ENCODE measurements at regions not wholly inside any gene's neighbourhood (a gene's known extent, or its start where the extent isn't known, plus 50 kb on each side); places are given as distances from the start of the nearest gene placed in this dataset.

DNA sequence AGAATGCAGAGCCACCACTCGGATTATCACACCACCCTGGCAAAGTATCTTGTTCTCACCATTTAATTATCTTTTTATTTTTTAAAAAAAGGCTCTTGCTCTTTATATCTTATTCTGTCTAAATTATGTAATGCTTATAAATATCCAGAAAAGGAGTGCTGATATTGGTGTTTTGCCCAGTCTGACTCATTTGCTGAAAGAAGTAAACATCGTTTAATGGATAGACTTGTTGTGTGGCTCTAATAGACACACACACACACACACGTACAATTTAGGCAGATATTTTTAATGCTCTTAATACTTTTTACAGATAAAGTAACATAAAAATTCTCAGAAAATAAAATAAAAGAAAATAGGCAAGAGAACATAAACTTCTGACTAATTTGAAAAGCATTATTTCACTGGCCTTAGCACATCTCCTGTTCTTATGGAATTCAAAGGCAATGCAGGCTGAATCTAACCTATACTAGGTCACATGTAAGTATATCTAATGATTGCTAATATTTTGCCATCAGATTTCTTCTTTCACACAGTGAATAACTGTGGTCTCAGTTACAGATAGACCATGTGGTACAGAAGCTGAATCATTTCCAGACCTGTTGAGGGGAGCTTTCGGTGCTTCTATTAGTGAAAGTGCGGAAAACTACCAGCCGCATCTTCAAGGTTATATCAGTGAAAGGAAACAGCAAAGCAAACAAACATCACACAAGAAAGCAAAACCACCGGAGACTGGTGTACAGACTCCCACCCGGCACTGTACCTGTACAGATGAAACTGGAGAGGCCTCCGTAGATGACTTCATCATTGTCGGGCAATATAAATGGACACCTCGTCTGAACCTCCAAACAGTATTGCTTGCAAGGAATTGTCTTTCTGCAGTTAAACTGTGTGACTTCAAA, 642.1 kb upstream of the ARGLU1 start:
- H3K4me1 Mint-ChIP-seq: peaks cover 0 to 2% (median 0%) of the 10 kb centered on the region in 4 donors
- Histone ChIP-seq H3K4me1 (ENCODE audit: control insufficient read depth, insufficient read depth, low read length, poor library complexity, severe bottlenecking) (no peaks in the 10 kb centered on the region), H3K9me3 (ENCODE audit: control insufficient read depth in 2 of 2, low read length in 2 of 2) (no peaks in the 10 kb centered on the region), H3K27ac (ENCODE audit: insufficient read depth, low read length, poor library complexity, severe bottlenecking) (no peak overlapping the region), H3K4me3 (ENCODE audit: low read depth, low read length) (no peak overlapping the region), H3K27me3 (ENCODE audit: control insufficient read depth, insufficient read depth, low read length) (no peaks in the 10 kb centered on the region), H3K36me3 (ENCODE audit: control insufficient read depth, insufficient read depth, low read length) (no peaks in the 10 kb centered on the region)
- no peak for ATAC-seq (ENCODE audit: low read depth in 2 of 2)
- H3K27me3 Mint-ChIP-seq: no peaks in the 10 kb centered on the region
- H3K36me3 Mint-ChIP-seq: no peaks in the 10 kb centered on the region
- no peak overlapping the region for H3K4me3 Mint-ChIP-seq
- peaks cover 0 to 3% (median 0%) of the 10 kb centered on the region in 7 donors for H3K9me3 Mint-ChIP-seq
- no peak for DNase-seq
- no peak overlapping the region for H3K27ac Mint-ChIP-seq

DNA sequence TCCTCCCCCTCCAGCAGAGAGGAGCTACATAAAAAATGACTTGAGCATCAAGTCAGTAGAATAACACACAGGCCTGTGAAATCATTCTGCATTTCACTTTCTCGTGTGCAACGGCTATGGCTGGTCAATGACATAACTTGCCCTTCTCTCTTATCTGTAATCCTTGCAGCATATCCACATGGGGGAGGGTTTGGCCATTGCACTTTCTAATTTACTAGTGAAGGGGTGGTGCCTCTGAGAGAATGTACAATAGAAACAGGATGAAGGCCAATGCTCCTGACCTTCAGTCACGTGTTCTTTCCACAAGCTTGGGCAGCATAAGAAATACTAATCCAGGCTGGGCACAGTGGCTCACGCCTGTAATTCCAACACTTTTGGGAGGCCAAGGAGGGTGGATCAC, 641.0 kb upstream of the ARGLU1 start:
- H3K9me3 ChIP-seq (ENCODE audit: control insufficient read depth in 2 of 2, low read length in 2 of 2): no peaks in the 10 kb centered on the region
- no peak overlapping the region for H3K4me3 Mint-ChIP-seq
- no peak overlapping the region for H3K27ac ChIP-seq (ENCODE audit: insufficient read depth, low read length, poor library complexity, severe bottlenecking)
- peaks cover 0 to 2% (median 0%) of the 10 kb centered on the region in 4 donors for H3K4me1 Mint-ChIP-seq
- H3K9me3 Mint-ChIP-seq: peaks cover 0 to 3% (median 0%) of the 10 kb centered on the region in 7 donors
- ATAC-seq (ENCODE audit: low read depth in 2 of 2) (no peak), DNase-seq (no peak)
- H3K27me3 Mint-ChIP-seq: no peaks in the 10 kb centered on the region
- no peak overlapping the region for H3K4me3 ChIP-seq (ENCODE audit: low read depth, low read length)
- H3K36me3 Mint-ChIP-seq: no peaks in the 10 kb centered on the region
- H3K27ac Mint-ChIP-seq: no peak overlapping the region
- no peaks in the 10 kb centered on the region for H3K4me1 ChIP-seq (ENCODE audit: control insufficient read depth, insufficient read depth, low read length, poor library complexity, severe bottlenecking)
- no peaks in the 10 kb centered on the region for H3K36me3 ChIP-seq (ENCODE audit: control insufficient read depth, insufficient read depth, low read length)
- H3K27me3 ChIP-seq (ENCODE audit: control insufficient read depth, insufficient read depth, low read length): no peaks in the 10 kb centered on the region

DNA sequence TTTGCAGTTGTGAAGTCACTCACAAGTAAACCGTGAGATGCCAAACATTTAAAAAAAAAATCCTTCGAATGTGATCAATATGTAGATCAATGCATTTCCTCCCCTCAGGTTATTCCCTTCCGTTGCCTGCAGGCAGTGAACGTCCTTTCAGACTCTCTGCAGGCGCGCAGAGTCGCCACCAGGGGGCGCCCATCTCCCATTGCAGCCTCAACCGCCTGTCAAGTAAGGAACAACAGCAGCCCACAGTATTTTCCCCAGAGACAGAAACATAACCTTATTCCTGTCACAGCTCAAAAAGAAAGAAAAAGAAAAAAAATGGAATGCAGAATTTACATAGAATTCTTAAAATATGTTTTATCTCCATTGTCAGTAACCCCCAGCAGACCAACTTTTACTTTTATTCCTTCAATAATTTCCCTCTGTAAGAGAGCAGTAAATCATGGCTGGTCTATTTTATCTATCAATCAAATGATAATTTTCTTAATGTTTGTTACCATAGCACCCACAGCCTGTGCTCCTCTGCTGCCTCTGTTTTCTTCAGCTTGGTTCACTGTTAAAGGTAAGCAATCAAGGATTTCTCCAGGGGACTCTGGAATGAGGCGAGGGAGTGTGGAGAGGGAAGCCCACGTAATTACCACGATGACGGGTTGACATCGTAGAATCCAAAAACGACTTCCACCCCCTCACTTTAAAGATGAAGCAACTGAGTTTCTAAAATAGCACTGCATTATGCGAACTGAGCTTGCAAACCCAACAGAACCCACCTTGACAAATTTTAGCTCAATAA, 637.6 kb upstream of the ARGLU1 start:
- no peaks in the 10 kb centered on the region for H3K4me1 ChIP-seq (ENCODE audit: control insufficient read depth, insufficient read depth, low read length, poor library complexity, severe bottlenecking)
- no peaks in the 10 kb centered on the region for H3K9me3 ChIP-seq (ENCODE audit: control insufficient read depth in 2 of 2, low read length in 2 of 2)
- Mint-ChIP-seq H3K4me3 (no peak overlapping the region), H3K9me3 (peaks cover 0 to 4% (median 0%) of the 10 kb centered on the region in 7 donors), H3K27me3 (no peaks in the 10 kb centered on the region), H3K4me1 (peaks cover 0 to 2% (median 0%) of the 10 kb centered on the region in 4 donors), H3K36me3 (no peaks in the 10 kb centered on the region), H3K27ac (no peak overlapping the region)
- H3K27ac ChIP-seq (ENCODE audit: insufficient read depth, low read length, poor library complexity, severe bottlenecking): no peak overlapping the region
- H3K27me3 ChIP-seq (ENCODE audit: control insufficient read depth, insufficient read depth, low read length): no peaks in the 10 kb centered on the region
- peak; percentile 12 to 48 (median 33) for DNase-seq
- no peak overlapping the region for H3K4me3 ChIP-seq (ENCODE audit: low read depth, low read length)
- H3K36me3 ChIP-seq (ENCODE audit: control insufficient read depth, insufficient read depth, low read length): no peaks in the 10 kb centered on the region
- peak in 1 of 2 donors; percentile 57 for ATAC-seq (ENCODE audit: low read depth in 2 of 2)

DNA sequence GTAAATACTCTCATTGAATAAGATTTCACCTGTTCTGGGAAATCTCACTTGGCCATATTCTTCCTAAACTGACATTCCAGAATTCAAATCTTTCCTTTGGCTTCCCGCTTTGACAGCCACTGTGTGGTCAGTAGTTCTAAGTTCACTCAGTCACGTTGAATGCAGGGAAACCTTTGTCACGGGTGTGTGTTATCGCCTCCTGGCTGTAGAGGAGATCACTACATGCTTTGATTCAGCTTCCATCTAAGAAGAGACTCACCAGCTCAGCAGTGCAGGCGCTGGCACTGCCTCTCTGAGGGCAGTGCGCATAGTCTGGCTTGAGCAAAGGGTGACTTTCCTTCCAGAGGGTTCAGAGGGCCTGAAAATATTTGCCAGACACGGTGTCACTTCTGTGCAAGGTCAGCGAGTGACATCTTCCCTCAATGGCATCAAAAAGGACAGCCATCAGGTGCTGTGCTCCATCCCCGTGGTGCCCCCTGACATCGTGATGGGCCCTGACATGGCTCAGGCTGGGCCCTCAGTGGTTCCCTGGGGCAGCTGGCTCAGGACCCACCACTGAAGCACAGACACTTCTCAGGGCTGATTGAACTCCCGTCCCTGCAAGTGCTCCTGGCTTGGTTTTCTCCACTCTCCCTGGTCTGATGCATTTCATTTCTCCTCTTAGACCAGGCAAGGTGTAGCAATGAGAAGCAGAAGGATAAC, 635.4 kb upstream of the ARGLU1 start:
- peaks cover 0 to 2% (median 0%) of the 10 kb centered on the region in 4 donors for H3K4me1 Mint-ChIP-seq
- no peaks in the 10 kb centered on the region for H3K27me3 ChIP-seq (ENCODE audit: control insufficient read depth, insufficient read depth, low read length)
- no peak for DNase-seq
- H3K36me3 ChIP-seq (ENCODE audit: control insufficient read depth, insufficient read depth, low read length): no peaks in the 10 kb centered on the region
- H3K27ac ChIP-seq (ENCODE audit: insufficient read depth, low read length, poor library complexity, severe bottlenecking): no peak overlapping the region
- no peak overlapping the region for H3K4me3 Mint-ChIP-seq
- no peak for ATAC-seq (ENCODE audit: low read depth in 2 of 2)
- H3K27ac Mint-ChIP-seq: no peak overlapping the region
- H3K36me3 Mint-ChIP-seq: no peaks in the 10 kb centered on the region
- no peaks in the 10 kb centered on the region for H3K4me1 ChIP-seq (ENCODE audit: control insufficient read depth, insufficient read depth, low read length, poor library complexity, severe bottlenecking)
- no peaks in the 10 kb centered on the region for H3K9me3 ChIP-seq (ENCODE audit: control insufficient read depth in 2 of 2, low read length in 2 of 2)
- H3K9me3 Mint-ChIP-seq: peaks cover 0 to 4% (median 0%) of the 10 kb centered on the region in 7 donors
- no peak overlapping the region for H3K4me3 ChIP-seq (ENCODE audit: low read depth, low read length)
- no peaks in the 10 kb centered on the region for H3K27me3 Mint-ChIP-seq

DNA sequence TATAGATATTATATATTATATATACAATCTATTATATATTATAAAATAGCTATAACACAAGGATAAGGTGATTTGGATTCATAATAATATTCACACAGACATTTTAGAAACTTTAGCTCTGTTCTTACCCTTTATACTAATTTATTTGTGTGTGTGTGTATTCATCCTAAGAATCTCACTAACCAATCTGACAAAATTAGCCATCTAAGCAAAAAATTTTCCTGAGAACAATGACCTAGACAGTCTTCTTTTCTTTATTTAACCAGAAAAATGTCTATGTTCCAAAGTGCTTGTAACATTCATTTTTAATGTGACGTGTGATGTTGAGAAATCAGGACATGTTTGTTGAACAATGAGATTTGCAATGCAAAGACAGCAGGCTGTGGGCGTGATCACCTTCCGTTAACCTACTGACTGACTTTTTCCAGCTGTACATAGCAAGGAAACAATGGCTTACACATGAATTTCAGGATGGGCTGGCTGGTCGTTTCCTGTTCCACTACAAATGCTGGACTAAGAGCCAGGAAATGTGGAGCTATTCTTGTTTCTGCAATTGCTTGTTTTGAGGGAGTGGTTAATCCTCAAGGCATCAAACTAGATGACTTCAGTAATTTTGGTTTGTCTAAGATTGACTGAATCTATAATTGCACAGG, 634.6 kb upstream of the ARGLU1 start:
- H3K4me1 Mint-ChIP-seq: peaks cover 0 to 2% (median 0%) of the 10 kb centered on the region in 4 donors
- Histone ChIP-seq H3K4me3 (ENCODE audit: low read depth, low read length) (no peak overlapping the region), H3K4me1 (ENCODE audit: control insufficient read depth, insufficient read depth, low read length, poor library complexity, severe bottlenecking) (no peaks in the 10 kb centered on the region), H3K36me3 (ENCODE audit: control insufficient read depth, insufficient read depth, low read length) (no peaks in the 10 kb centered on the region), H3K9me3 (ENCODE audit: control insufficient read depth in 2 of 2, low read length in 2 of 2) (no peaks in the 10 kb centered on the region), H3K27ac (ENCODE audit: insufficient read depth, low read length, poor library complexity, severe bottlenecking) (no peak overlapping the region), H3K27me3 (ENCODE audit: control insufficient read depth, insufficient read depth, low read length) (no peaks in the 10 kb centered on the region)
- H3K4me3 Mint-ChIP-seq: no peak overlapping the region
- ATAC-seq (ENCODE audit: low read depth in 2 of 2) (no peak), DNase-seq (no peak)
- H3K27me3 Mint-ChIP-seq: no peaks in the 10 kb centered on the region
- no peak overlapping the region for H3K27ac Mint-ChIP-seq
- peaks cover 0 to 4% (median 0%) of the 10 kb centered on the region in 7 donors for H3K9me3 Mint-ChIP-seq
- no peaks in the 10 kb centered on the region for H3K36me3 Mint-ChIP-seq

DNA sequence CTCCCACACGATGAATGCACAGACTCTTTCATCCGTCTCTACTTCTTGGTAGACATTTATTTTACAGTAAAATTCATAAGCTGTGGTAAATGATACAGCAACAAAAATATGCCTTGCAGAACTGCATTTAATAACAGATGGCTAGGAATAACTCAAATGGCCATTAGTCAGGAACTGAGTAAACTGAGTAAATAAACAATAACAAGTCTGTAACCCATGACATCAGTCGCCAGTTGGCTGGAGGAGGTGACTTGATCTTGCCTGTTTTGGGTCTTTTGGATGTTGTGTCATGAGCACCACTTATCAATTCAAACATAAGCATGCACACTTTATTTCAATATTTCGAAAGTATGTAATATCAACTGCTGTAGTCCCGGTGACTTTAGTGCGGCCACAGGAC, 632.6 kb upstream of the ARGLU1 start:
- ATAC-seq (ENCODE audit: low read depth in 2 of 2): no peak
- no peaks in the 10 kb centered on the region for H3K36me3 ChIP-seq (ENCODE audit: control insufficient read depth, insufficient read depth, low read length)
- Mint-ChIP-seq H3K27ac (no peak overlapping the region), H3K27me3 (no peaks in the 10 kb centered on the region), H3K4me3 (no peak overlapping the region), H3K4me1 (peaks cover 0 to 2% (median 0%) of the 10 kb centered on the region in 4 donors), H3K9me3 (peaks cover 0 to 8% (median 0%) of the 10 kb centered on the region in 7 donors), H3K36me3 (no peaks in the 10 kb centered on the region)
- H3K9me3 ChIP-seq (ENCODE audit: control insufficient read depth in 2 of 2, low read length in 2 of 2): no peaks in the 10 kb centered on the region
- no peak overlapping the region for H3K4me3 ChIP-seq (ENCODE audit: low read depth, low read length)
- DNase-seq: no peak
- no peak overlapping the region for H3K27ac ChIP-seq (ENCODE audit: insufficient read depth, low read length, poor library complexity, severe bottlenecking)
- no peaks in the 10 kb centered on the region for H3K4me1 ChIP-seq (ENCODE audit: control insufficient read depth, insufficient read depth, low read length, poor library complexity, severe bottlenecking)
- no peaks in the 10 kb centered on the region for H3K27me3 ChIP-seq (ENCODE audit: control insufficient read depth, insufficient read depth, low read length)

GRCh38 chr13:107192289-107192688, 624.4 kb upstream of the ARGLU1 start:
- H3K4me3 ChIP-seq (ENCODE audit: low read depth, low read length): no peak overlapping the region
- no peak for ATAC-seq (ENCODE audit: low read depth in 2 of 2)

More at GRCh38 chr13:107192289-107192688, 624.4 kb upstream of the ARGLU1 start:
- Mint-ChIP-seq H3K27ac (no peak overlapping the region), H3K9me3 (peaks cover 0 to 6% (median 2%) of the 10 kb centered on the region in 7 donors), H3K27me3 (no peaks in the 10 kb centered on the region), H3K4me3 (no peak overlapping the region), H3K36me3 (no peaks in the 10 kb centered on the region), H3K4me1 (no peaks in the 10 kb centered on the region)
- Histone ChIP-seq H3K36me3 (ENCODE audit: control insufficient read depth, insufficient read depth, low read length) (no peaks in the 10 kb centered on the region), H3K9me3 (ENCODE audit: control insufficient read depth in 2 of 2, low read length in 2 of 2) (peaks cover 0 to 4% of the 10 kb centered on the region in 2 experiments), H3K27ac (ENCODE audit: insufficient read depth, low read length, poor library complexity, severe bottlenecking) (no peak overlapping the region), H3K4me1 (ENCODE audit: control insufficient read depth, insufficient read depth, low read length, poor library complexity, severe bottlenecking) (no peaks in the 10 kb centered on the region), H3K27me3 (ENCODE audit: control insufficient read depth, insufficient read depth, low read length) (no peaks in the 10 kb centered on the region)
- no peak for DNase-seq

Measured in CD4-positive, CD25-positive, alpha-beta regulatory T cell (primary cell).